ENCODE measurements at regions not wholly inside any gene's neighbourhood (a gene's known extent, or its start where the extent isn't known, plus 50 kb on each side); places are given as distances from the start of the nearest gene placed in this dataset.

DNA sequence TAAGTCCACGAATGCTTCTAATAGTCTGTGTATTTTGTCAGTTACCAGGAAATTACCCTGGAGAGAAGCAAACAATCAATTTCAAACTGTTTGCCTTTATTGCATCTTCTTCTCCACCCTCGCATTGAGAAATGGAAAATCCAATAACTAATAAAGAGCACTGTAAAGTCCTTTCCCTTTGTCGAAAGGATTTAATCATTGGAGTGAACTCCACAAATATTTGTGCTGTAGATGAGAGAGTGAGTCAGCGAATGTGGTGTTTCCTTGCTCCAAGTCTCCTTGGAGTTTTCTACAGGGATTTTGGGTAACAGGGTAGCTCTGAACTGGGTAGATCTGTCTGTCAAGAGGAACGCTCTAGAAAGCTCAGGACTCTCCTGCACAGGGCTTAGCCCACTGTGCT lies 240.2 kb downstream of the KCNS3 start:
- CTCF ChIA-PET: no interaction called here
- Mint-ChIP-seq H3K36me3 (ENCODE audit: low read depth) (no peaks in the 10 kb centered on the region), H3K27ac (no peak overlapping the region), H3K9me3 (no peaks in the 10 kb centered on the region), H3K4me3 (no peak overlapping the region), H3K27me3 (no peaks in the 10 kb centered on the region), H3K4me1 (no peaks in the 10 kb centered on the region)
- POLR2A ChIA-PET: no interaction called here
- DNase-seq: no peak

DNA sequence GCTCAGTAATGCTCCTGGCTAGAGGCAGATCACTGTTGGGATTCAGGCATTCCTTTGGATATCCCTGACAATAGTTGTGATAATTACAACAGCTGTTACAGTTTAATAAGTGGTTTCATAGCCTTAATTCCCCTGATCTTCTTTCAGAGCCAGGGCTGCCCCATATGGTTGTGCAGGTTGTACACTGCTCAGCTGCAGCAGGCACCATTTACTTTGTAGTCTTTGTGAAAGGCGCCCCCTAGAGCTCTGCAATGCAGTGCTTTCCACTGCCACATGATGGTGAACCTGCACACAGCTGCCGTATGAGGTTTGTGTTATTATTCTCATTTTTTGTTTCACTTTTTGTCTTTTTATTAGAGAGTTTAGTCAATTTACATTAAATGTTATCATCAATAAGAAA lies 239.1 kb downstream of the KCNS3 start:
- Mint-ChIP-seq H3K9me3 (no peaks in the 10 kb centered on the region), H3K4me3 (no peak overlapping the region), H3K27ac (no peak overlapping the region), H3K4me1 (no peaks in the 10 kb centered on the region), H3K27me3 (no peaks in the 10 kb centered on the region), H3K36me3 (ENCODE audit: low read depth) (no peaks in the 10 kb centered on the region)
- ChIA-PET CTCF (no interaction called here), POLR2A (no interaction called here)
- peak; percentile 16 for DNase-seq

DNA sequence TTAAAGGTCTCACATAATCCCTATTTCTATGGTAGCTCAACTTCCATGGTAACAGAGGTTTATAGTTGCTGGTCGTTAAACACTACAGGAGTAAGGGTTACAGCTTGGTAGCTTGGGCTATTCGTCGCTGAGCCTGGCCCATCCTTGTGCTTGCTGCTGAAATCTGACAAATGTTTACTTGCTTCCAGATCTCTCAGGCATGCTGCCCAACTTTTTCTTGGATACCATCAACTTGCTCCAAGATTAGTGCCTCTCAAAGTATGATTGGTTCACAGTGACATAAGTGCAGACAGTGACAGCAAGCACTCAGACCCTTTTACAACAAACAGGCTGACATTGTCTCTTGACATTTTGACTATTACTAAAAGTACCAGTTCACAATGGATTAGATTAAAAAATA lies 231.8 kb downstream of the KCNS3 start:
- Mint-ChIP-seq H3K27me3 (no peaks in the 10 kb centered on the region), H3K36me3 (ENCODE audit: low read depth) (no peaks in the 10 kb centered on the region), H3K9me3 (no peaks in the 10 kb centered on the region), H3K27ac (no peak overlapping the region), H3K4me3 (no peak overlapping the region), H3K4me1 (no peaks in the 10 kb centered on the region)
- CTCF ChIA-PET: no interaction called here
- POLR2A ChIA-PET: no interaction called here
- no peak for DNase-seq

DNA sequence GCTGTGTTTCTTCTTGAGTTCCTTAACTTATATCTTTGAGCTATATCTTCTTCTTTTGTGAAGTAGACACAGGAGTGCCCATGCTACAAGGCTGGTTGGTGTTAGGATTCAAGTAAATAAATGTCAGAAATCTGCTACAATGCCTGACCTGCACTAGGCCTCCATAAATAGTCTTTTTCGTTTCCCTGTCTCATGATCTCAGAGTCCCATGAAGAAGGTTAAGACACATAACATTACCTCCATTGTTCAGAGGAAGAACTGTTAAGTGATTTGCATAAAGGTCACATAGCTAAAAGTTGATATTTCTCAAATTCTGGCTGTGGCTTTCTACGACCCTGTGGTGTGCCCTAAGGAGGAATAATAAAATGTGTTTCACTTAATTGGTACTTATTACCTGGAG lies 228.4 kb downstream of the KCNS3 start:
- H3K9me3 Mint-ChIP-seq: no peaks in the 10 kb centered on the region
- H3K27me3 Mint-ChIP-seq: no peaks in the 10 kb centered on the region
- no peak overlapping the region for H3K27ac Mint-ChIP-seq
- no peak for DNase-seq
- H3K36me3 Mint-ChIP-seq (ENCODE audit: low read depth): no peaks in the 10 kb centered on the region
- ChIA-PET CTCF (no interaction called here), POLR2A (no interaction called here)
- H3K4me3 Mint-ChIP-seq: no peak overlapping the region
- H3K4me1 Mint-ChIP-seq: no peaks in the 10 kb centered on the region

DNA sequence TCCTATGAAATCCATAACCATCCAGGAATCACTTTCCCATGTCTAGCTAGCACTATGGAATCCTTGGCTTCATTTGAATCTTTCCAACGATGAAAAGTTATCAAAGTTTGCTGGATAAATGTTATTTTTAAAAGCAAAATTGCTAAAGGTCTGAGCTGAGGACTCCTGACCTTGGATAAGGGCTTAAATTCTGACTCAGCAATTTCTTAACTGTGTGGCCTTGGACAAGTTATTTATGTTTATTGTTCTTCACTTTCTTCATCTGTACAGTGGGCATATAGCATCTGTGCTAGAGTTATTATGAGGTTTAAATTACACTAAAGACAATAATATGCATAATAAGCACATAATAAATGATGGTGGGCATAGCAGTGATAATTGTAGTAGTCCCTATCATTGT lies 227.5 kb downstream of the KCNS3 start:
- DNase-seq: no peak
- CTCF ChIA-PET: no interaction called here
- Mint-ChIP-seq H3K4me1 (no peaks in the 10 kb centered on the region), H3K4me3 (no peak overlapping the region), H3K27ac (no peak overlapping the region), H3K9me3 (no peaks in the 10 kb centered on the region), H3K36me3 (ENCODE audit: low read depth) (no peaks in the 10 kb centered on the region), H3K27me3 (no peaks in the 10 kb centered on the region)
- POLR2A ChIA-PET: no interaction called here

DNA sequence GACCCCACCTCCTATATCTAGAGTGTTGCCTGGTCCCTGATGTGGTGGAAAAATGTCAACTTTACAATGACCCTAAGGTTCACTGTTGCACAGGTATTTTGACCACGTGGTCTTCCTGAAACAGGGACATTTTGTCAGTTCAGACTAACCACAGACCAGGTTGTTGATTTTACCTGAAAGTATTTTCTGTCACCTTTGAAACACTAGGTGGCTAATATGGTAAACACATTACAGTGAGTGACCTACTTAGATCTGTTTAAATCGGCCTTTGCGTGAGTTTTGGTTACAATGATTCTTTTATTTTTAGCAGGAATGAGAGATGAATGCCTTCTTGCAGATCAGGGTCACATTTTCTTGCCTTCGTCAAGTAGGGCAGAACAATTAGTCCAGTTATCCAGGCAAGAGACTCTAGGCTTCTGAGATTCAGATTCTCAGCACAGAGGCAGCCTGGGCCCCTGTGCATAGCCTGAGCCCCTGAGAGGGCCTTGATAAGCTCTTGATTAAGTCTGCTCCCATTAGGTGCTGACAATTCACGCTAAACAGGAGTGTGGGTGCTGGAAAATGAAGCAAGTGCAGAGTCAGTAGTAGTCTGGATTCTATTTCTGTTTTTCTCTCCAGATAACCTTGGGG lies 226.2 kb downstream of the KCNS3 start:
- no peaks in the 10 kb centered on the region for H3K36me3 Mint-ChIP-seq (ENCODE audit: low read depth)
- ChIA-PET POLR2A (no interaction called here), CTCF (no interaction called here)
- no peaks in the 10 kb centered on the region for H3K27me3 Mint-ChIP-seq
- H3K27ac Mint-ChIP-seq: no peak overlapping the region
- H3K4me3 Mint-ChIP-seq: no peak overlapping the region
- H3K9me3 Mint-ChIP-seq: no peaks in the 10 kb centered on the region
- DNase-seq: no peak
- H3K4me1 Mint-ChIP-seq: no peaks in the 10 kb centered on the region

DNA sequence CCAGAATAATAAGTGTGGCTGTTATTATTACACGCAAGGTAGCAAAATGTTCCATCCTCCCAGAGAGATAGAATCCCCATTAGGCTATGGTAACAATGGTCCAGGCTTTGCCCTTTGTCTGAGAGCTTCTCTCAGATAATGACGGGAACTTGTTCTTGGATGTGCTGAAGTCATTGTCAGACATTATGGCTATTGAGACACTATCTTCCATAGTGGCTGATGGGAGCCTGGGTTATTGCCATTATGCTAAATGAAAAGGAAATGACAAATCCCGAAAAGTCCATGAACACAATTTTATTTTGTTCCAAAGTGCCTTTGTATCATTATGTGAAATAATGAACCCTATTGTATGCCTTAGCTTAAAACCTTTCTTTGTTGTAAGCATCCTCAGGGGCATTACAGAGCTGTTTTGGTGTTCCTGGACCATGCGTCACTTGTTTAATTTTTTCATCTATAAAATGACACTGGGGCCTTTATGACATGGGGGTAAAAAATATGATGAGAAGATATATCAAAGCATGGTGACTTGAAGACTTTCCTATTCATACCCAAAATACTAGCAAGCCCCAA lies 218.5 kb downstream of the KCNS3 start:
- no peaks in the 10 kb centered on the region for H3K4me1 Mint-ChIP-seq
- H3K27me3 Mint-ChIP-seq: no peaks in the 10 kb centered on the region
- ChIA-PET CTCF (no interaction called here), POLR2A (no interaction called here)
- DNase-seq: no peak
- no peak overlapping the region for H3K27ac Mint-ChIP-seq
- H3K4me3 Mint-ChIP-seq: no peak overlapping the region
- no peaks in the 10 kb centered on the region for H3K9me3 Mint-ChIP-seq
- H3K36me3 Mint-ChIP-seq (ENCODE audit: low read depth): no peaks in the 10 kb centered on the region

DNA sequence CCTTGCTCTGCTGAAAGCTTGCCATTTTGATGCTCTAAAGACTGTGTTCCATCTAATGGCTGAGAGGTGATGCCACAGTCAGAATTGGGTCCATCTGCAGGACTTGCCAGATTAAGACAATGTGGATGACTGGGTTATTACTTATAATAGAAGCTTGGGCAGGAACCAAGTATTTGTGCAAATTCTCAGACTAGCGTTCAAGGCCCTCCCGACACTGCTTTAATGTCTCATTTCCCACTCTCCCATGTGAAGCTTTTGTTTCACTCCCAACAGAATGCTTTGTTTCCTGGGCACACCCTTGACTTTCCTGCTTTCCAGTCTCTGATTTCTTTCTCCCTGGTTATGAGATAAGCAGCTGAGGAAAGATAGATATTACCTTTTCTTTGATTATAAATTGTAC lies 215.8 kb downstream of the KCNS3 start:
- DNase-seq: no peak
- Mint-ChIP-seq H3K27me3 (no peaks in the 10 kb centered on the region), H3K9me3 (no peaks in the 10 kb centered on the region), H3K4me1 (no peaks in the 10 kb centered on the region), H3K27ac (no peak overlapping the region), H3K36me3 (ENCODE audit: low read depth) (no peaks in the 10 kb centered on the region), H3K4me3 (no peak overlapping the region)
- CTCF ChIA-PET: no interaction called here
- POLR2A ChIA-PET: no interaction called here

DNA sequence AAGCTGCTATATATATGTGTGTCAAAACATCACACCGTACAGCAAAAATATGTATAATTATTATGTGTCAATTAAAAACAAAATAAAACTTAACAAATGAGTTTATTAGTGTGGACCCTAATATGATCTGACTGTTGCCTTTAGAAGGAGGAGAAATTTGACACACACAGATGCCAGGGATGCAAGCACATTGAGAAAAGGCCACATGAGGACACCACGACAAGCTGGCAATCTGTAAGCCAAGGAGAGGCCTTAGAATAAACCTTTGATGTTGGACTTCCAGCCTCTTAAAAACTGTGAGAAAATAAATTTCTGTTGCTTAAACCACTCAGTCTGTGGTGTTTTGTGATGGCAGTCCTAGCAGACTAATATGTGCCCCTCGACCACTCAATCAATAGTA lies 214.7 kb downstream of the KCNS3 start:
- CTCF ChIA-PET: no interaction called here
- H3K9me3 Mint-ChIP-seq: no peaks in the 10 kb centered on the region
- no peak overlapping the region for H3K27ac Mint-ChIP-seq
- no peaks in the 10 kb centered on the region for H3K4me1 Mint-ChIP-seq
- H3K27me3 Mint-ChIP-seq: no peaks in the 10 kb centered on the region
- DNase-seq: no peak
- POLR2A ChIA-PET: no interaction called here
- H3K36me3 Mint-ChIP-seq (ENCODE audit: low read depth): no peaks in the 10 kb centered on the region
- no peak overlapping the region for H3K4me3 Mint-ChIP-seq

DNA sequence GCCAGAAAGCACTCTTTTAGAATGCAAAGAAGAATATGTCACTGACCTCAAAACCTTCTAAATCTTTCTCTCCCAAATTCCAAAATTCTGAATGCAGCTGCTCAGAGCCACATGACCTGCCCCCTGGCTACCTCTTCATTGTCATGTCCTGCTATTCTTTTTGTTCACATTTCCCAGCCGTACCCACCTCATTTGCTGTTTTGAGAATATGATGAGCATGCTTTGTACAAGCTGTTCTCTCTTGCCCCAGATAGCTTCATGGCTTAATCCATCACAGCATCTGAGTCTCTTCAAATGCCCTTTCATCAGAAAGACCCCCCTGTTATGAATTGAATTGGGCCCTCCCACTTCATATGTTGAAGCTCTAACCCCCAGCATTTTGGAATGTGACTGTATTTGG lies 214.3 kb downstream of the KCNS3 start:
- ChIA-PET POLR2A (no interaction called here), CTCF (no interaction called here)
- no peak overlapping the region for H3K4me3 Mint-ChIP-seq
- no peaks in the 10 kb centered on the region for H3K36me3 Mint-ChIP-seq (ENCODE audit: low read depth)
- no peaks in the 10 kb centered on the region for H3K27me3 Mint-ChIP-seq
- no peak for DNase-seq
- H3K9me3 Mint-ChIP-seq: no peaks in the 10 kb centered on the region
- H3K4me1 Mint-ChIP-seq: no peaks in the 10 kb centered on the region
- H3K27ac Mint-ChIP-seq: no peak overlapping the region

DNA sequence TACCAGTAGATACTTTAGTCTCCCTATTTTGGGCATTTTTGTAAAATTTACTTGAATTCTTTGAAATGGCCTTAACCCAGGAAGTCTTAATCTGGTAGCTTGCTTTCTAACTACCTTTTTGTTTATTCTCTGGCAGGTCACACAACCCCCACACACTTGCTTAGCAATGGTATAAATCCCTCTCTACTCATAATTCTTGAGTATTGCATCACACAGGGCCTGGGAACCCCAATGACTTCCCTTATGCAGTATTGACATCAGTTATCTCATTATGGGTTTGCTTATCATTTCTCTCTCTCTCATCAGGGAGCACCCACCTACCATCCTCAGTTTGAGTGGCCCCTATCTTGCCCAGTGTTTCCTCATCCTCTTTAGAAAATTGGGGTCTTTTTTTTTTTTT lies 207.1 kb downstream of the KCNS3 start:
- no peak for DNase-seq
- Mint-ChIP-seq H3K36me3 (ENCODE audit: low read depth) (no peaks in the 10 kb centered on the region), H3K9me3 (peaks cover 3% of the 10 kb centered on the region), H3K27me3 (no peaks in the 10 kb centered on the region), H3K27ac (no peak overlapping the region), H3K4me1 (no peaks in the 10 kb centered on the region), H3K4me3 (no peak overlapping the region)
- ChIA-PET POLR2A (no interaction called here), CTCF (no interaction called here)

DNA sequence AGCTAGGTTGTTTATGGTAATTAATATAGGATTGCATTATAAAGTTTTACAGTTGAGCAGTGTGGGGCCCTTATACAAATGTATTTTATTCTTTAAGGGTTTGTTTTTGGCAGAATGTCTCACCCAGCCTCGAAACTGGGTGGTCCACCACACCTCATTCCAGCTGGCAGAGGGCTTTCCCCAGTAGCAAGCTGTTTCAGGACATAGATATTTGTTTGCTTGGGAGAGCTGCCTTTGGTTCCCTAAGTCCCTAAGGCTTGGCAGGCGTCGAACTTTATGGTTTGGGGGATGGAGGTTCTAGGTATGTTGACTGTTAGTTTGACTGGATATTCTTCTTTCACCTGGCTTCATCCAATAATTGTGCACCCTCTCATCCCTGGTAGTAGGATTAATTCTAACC lies 205.9 kb downstream of the KCNS3 start:
- H3K27me3 Mint-ChIP-seq: no peaks in the 10 kb centered on the region
- H3K27ac Mint-ChIP-seq: no peak overlapping the region
- ChIA-PET POLR2A (no interaction called here), CTCF (no interaction called here)
- H3K9me3 Mint-ChIP-seq: peaks cover 3% of the 10 kb centered on the region
- no peaks in the 10 kb centered on the region for H3K4me1 Mint-ChIP-seq
- H3K36me3 Mint-ChIP-seq (ENCODE audit: low read depth): no peaks in the 10 kb centered on the region
- H3K4me3 Mint-ChIP-seq: no peak overlapping the region
- DNase-seq: no peak

DNA sequence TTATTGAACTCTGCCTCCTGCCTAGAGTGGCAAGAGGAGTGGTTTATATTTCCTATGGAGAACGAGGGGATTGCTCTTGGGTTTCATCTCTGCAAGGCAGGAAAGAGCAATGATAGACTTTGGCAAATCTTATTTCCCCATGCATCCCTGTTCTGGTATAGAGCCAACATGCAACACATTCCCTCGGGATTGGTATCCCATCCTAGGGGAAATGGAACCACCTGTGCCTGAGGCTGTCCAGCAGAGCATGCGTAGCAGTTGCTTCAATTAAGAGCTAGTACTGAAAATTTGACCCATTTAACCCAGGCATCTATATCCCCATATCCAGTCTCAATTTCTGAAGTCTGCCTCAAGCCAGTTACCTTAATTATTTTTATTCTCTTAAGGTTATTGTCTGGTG lies 205.3 kb downstream of the KCNS3 start:
- Mint-ChIP-seq H3K4me3 (no peak overlapping the region), H3K27ac (no peak overlapping the region), H3K4me1 (no peaks in the 10 kb centered on the region), H3K9me3 (peaks cover 3% of the 10 kb centered on the region), H3K27me3 (no peaks in the 10 kb centered on the region), H3K36me3 (ENCODE audit: low read depth) (no peaks in the 10 kb centered on the region)
- no peak for DNase-seq
- POLR2A ChIA-PET: no interaction called here
- CTCF ChIA-PET: no interaction called here

DNA sequence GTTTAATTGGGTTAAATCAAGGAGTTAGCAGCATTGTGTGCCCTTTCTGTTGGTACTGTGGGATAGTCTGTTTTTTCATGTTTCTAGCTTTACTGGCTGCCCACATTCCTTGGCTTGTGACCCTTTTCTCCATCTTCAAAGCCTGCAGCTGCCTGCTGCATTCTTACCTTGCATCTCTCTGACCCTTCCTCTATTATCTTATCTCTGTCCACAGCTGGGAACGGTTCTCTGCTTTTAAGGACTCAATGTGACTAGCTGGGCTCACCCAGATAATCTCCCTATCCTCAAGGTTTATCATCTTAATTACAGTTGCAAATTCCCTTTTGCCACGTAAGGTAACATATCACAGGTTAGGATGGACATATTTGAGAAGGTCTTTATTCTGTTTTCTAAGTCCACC lies 199.7 kb downstream of the KCNS3 start:
- DNase-seq: no peak
- Mint-ChIP-seq H3K27ac (no peak overlapping the region), H3K4me3 (no peak overlapping the region), H3K4me1 (peaks cover 2% of the 10 kb centered on the region), H3K27me3 (no peaks in the 10 kb centered on the region), H3K36me3 (ENCODE audit: low read depth) (no peaks in the 10 kb centered on the region), H3K9me3 (peaks cover 3% of the 10 kb centered on the region)
- CTCF ChIA-PET: no interaction called here
- POLR2A ChIA-PET: no interaction called here

DNA sequence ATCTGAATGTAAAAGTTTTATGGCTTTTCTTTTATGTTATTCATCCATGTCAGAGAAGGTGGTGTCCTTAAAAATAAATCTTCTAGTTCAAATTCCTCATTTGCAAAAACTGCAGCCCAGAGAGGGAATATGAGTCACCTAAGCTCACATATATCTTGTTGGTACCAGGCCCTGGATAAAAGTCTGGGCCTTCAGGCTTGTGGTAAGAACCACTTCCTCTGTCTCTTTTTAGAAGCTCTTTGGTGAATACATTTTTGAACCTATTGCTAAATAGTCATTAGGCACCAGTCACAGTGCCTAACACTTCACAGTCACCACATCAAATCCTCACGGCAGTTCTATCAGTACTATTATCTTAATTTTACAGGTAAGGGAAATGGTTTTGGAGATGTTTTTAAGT lies 199.2 kb downstream of the KCNS3 start:
- Mint-ChIP-seq H3K27ac (no peak overlapping the region), H3K4me1 (peaks cover 2% of the 10 kb centered on the region), H3K4me3 (no peak overlapping the region), H3K9me3 (peaks cover 3% of the 10 kb centered on the region), H3K27me3 (no peaks in the 10 kb centered on the region), H3K36me3 (ENCODE audit: low read depth) (no peaks in the 10 kb centered on the region)
- CTCF ChIA-PET: no interaction called here
- DNase-seq: no peak
- POLR2A ChIA-PET: no interaction called here
